Fibroblast of skin of right biceps (primary cell): ENCODE measurements at regions not wholly inside any gene's neighbourhood (a gene's known extent, or its start where the extent isn't known, plus 50 kb on each side); places are given as distances from the start of the nearest gene placed in this dataset.
A peak's percentile ranks its signal among the peaks of the same experiment; 100 is the strongest.
"Not testable (repeated sequence)": the region's sequence is repeated elsewhere in the genome, so short reads cannot be mapped to it uniquely, and the experiment has no call there.

ENCODE experiments used
- DNase-seq: peaks from one replicate; pipeline ENCODE4 v3.0.0-alpha.2; 2013

DNA sequence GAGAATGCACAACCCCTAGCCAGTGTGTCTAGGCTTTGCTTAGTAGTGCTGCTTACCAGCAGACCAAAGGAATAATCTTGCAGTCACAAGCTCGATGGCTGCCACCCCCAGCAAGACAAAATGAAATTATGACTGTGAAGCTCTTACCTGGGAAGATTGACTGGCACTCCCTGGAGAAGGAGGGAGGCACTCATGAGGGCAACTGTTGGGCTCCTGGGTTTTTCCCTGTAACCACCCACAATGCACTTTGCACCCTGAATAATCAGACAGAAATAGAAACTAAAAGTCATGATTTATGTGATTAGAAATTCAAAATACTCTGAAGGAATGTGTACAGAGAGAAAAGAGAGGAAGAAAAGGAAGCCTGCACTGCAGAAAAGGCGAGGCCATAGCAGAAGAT, 144.3 kb upstream of the DGKB start:
- DNase-seq = no peak

DNA sequence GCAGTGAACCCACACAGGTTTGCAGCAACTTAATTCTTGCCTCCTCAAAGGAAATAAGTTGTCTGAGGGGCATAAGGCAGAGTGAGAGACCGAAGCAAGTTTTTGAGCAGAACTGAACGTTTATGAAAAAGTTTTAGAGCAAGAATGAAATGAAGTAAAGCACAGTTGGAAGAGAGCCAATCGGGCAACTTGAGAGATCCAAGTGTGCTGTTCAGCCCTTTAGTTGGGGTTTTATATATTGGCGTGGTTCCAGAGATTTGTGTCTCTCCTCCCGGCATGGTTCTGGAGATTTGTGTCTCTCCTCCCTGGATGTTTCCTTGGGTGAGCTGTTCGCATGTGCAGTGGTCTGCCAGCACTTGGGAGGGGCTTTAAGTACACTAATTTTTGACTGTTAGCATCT, 141.4 kb upstream of the DGKB start:
- no peak for DNase-seq

DNA sequence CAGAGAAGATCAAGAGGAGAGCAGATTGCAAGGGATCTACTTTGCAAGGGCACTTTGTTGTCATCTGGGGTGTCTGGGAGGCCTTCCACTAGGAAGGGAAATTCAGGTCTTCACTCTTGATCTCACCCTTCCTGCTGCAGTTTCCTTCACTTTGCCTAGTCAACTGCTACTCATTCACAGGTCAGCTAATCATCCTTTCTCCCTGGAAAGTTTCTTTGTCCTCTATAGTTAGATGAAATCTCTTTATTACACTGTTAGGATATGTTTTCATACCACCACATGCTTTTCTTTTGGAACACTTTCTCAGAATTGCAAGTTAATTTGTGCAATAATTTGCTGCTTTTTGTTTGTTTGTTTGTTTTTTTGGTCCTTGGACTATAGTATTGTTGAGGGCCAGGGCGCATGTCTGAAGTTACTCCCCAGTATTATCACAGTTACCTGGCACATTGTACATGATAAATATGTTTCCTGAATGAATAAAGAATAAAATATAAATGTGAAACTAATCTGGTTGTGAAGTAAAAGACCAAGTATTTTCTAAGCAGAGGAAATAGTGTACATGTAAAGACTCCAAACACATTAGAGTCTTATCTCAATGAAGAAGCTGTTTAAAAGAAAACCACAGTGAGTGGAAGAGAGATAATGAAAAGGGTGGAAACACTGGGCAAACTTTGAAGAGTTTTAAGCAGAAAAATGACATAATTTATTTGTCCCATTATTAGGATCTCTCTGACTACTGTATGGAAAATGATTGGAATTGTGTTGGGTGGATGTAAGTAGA, 139.9 kb upstream of the DGKB start:
- no peak for DNase-seq

DNA sequence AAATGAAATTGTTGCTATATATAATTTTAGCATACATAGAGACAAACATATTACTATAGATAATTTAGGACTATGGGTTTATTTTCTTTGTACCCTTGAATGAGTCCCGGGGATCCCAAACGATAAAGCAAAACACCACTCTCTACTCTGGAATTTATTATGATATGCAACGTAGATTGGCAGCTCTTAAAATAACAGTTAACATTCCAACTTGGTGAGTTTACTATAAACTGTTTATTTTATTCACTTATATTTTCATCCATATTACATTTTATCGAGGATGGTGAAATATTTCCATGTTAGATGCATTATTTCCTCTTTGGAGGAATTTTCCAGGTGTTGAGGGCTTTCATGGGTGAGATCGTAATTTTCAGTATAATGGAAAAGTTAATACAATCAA, 138.7 kb upstream of the DGKB start:
- no peak for DNase-seq

DNA sequence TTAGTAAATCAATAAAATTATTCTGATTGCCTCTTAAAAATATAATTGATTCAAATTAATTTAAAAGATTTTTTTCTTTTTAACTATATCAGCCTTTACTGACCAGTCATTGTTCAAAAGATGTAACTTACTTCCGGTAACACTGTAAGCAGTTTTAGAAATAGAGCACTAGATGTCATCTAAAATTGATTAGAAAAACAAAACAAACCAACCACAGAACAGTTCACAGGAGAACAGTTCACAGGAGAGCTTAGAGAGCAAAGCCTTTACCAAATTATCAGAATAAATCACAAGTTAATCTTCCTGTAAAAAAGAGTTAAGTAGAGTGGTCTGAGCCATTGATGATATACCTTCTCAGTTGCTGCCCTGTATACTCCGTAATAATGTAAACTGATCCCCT, 133.3 kb upstream of the DGKB start:
- DNase-seq = no peak

DNA sequence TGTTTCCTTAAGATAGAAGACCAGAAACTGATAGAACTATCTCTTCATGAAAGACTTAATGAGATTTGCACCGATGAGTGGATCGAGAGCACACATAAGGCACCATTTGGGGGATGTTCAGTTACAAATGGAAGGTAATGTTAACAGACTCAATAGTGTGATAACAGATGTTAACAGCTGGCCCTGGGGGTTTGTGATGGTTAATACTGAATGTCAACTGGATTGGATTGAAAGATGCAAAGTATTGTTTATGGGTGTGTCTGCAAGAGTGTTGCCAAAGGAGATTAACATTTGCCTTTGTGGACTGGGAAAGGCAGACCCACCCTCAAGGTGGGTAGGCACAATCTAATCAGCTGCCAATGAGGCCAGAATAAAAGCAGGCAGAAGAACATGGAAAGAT, 130.5 kb upstream of the DGKB start:
- DNase-seq = no peak

DNA sequence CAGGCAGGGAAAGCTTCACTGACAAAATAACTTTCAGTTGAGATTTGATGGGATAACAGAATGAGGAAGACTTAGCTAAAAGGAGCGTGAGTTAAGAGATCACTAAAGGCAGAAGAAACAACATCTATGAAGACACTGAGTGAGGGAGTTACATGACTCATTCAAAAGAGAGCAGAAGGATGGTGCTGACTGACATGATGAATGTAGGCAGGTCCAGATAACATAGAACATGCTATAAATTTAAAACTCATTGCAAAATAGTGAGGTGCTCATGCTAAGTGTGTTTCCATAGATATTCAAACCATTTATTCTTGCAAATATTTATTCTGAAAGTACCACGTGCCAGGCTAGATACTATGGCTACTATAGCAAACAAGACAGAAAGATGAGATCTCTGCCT, 116.4 kb upstream of the DGKB start:
- DNase-seq = peak; percentile 7

DNA sequence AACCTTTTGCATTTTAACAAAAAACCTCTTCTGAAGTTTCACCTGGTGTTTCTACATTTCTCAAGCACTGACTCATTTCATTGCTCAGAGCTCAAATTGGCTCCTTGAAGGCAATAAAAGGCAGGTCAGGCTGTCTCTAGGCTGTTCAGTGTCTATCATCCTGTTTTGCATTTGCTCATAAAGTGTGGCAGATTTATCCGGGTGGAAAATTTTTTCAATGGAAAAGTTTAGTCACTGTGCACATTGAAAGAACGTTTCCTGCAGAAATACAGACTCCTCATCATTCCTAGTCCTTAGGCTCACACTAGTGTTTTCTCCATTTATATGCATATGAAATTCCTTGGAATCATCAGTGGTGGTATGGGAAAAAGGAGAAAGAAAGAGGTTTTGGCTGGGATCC, 114.2 kb upstream of the DGKB start:
- DNase-seq = peak; percentile 19

DNA sequence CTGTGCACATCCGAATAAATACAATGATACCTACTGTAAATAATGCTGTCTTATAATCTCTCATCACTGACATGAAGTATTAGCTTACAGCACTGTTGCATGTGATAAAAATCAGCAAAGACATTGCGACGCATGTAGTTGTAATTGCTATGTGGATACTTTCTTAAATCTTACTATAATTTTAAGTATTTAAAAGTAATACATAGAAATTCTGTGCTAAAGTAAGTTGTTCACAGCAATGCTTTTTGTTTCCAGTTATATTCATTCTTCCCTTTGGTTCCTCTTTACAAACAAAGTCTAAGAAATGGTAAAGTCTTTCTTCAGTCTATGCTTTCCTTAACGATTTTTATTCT, 113.7 kb upstream of the DGKB start:
- no peak for DNase-seq

DNA sequence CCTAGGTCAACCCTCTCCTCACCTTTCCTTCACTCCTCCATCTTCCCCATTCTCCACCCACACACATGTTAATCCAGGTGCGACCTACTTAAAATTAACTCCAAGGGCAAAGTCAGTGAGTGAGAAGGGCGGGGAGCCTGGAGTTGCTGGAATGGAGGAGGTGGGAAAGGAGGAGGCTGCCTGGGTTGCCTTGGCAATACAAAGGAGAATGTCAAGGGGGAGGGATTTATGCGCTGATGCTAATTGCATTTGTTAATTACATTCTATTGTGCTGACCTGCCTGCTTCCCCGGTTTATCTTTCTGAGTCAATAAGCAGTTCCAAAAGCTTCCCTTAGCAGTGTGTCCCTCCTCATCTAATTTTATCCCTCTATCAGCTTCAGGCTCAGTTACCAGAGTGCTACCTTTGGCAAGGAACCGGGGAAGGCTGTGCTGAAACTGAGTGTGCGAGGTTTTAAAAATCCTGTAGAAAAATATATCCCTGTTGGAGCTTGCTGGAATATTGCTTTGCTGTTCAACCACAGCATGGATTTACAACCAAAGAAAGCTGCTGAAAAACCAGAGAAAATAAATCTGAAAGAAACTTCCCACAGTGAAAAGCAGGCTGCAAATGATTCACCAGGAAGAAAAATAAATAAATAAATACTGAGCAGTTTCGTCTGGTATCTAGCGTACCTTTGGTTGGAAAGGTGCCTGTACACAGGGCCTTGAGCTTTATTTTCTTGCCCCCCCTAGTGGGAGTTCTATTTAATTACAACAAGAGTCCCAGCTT, 113.2 kb upstream of the DGKB start:
- DNase-seq = peak; percentile 73

DNA sequence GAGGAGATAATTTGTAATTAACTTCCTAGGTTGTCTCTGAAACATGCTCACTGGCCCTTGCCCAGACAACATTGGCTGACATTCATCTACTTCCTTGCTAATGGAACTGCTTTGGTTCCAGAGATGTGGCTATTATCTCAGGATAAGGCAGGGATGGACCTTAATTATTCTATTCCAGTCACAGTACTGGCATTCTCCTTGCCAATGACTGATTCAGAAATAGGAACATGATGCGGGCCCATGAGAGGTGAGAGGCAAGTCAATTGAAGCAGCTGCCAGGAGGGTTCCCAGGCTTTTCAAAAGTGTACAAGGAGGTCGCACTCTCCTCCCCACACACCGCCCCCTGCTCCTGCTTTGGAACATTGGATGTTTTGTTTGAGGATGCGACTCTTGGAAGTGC, 109.6 kb upstream of the DGKB start:
- no peak for DNase-seq

DNA sequence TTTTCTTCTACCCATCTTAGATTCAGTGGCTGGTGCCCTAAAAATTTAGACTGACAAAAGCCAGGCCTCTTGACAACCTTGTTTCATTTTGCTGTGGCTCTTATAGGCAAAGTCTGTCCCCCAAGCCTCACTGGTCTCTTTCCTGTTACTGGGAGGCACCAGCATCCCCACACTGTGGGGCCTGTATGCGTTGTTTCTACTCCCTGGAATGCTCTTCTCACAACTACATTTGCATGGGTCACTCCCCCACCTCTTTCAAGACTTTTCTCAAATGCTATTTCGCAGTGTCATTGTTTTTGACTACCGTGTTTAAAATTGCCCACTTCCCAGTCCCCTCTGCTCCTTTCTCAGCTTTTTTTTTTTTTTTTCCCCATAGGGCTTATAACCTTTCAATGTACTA, 108.7 kb upstream of the DGKB start:
- DNase-seq = no peak

DNA sequence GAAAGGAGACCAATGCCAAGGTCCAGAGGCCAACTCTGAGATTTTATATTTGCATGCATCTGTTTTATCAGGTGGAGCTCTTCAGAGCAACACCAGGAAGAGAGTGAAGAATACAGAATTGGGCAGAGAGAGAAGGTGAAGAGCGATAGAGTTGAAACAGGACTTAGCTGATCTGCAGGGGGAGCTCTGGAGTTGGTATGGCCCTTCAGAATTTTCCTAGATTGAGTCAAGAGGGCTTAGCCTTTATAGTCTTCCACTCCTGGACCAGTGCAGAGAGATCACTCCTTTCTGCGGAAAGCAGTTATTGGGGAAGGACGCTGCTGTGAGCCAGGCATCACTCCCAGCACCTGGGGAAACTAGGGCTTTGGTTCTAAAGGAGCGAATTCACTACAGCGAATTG, 105.0 kb upstream of the DGKB start:
- DNase-seq = no peak

DNA sequence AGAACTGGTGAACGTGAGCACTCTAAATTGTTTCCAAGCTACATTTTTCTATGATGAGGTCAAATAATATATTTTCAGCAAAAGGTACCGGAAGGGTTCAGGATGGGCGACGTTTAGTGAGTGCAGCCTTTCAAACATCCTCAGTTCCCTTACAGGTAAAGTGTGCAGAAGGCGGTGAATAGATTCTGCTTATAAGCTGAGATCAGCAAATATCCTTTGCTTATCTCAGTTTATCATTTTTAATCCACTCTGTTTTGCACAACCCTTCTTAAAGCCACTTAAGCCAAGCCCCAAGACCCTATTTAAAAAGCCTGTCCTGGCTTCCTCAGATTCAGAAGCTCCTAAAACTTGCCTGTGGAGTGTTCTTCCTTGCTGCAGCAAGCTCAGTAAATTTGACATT, 103.1 kb upstream of the DGKB start:
- DNase-seq = no peak

DNA sequence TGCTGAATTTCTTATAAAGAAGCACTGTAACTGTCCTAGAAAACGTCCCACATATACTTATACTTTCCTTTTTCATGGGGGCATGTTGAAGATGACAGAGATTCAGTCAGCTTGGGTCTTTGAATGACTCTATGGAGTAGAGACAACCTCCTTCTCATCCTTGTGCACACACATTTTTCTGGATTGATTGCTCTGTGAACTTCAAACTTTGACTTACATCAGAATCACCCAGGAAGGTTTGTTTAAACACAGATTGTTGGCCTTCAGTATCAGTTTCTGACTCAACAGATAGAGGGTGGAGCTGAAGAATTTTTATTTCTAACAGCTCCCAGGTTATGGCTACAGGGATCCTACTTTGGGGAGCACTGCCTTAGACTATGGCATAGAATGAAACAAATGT, 97.6 kb upstream of the DGKB start:
- DNase-seq = no peak

DNA sequence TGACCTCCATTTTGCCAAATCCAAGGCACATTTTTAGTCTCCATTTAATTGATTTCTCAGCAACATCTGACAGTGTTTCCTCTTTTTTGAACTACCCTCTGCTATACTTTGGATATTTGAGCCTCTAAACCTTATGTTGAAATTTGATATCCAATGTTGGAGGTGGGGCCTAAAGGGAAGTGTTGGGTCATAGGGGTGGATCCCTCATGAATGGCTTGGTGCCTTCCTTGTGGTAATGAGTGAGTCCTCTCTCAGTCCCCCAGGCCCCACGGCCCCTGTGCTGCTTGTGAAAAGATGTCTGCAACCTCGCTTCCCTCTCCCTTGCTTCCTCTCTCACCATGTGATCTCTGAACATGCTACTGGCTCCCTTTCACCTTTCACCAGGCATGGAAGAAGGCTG, 96.8 kb upstream of the DGKB start:
- peak; percentile 10 for DNase-seq

DNA sequence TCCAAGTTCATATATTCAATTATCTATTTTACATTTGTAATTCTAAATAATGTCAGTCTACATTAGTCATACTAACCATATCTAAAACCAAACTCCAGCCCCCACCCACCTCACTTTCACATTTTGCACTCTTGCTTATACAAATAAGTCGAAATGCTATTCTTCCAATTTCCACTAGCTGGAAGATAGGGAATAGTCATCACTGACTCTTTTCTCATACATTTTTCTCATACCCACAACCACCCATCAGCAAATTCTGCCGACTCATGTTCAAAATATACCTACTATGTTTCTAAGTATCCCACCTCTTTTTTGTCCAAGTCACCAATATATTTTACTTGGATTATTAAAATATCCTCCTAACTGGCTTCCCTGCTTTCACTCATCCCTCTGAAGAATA, 93.2 kb upstream of the DGKB start:
- peak; percentile 8 for DNase-seq

DNA sequence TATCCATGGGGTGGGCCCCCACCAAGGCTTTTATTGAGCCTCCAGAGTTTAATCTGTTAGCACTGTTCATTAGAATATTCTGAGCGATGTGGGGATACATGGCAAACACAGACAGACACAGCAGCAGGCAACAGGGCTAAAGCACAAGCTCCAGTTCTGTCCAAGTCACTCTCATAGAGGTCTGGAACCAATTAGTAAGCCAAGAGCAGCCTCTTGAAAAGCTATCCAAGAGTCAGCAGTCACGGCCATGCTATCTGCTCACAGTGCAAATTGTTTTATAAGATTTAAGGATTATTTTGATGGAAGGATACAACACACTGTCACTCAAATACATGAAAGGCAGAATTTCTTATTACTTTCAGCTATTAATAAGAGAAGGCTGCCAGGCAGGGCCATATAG, 86.4 kb upstream of the DGKB start:
- DNase-seq = peak; percentile 35

DNA sequence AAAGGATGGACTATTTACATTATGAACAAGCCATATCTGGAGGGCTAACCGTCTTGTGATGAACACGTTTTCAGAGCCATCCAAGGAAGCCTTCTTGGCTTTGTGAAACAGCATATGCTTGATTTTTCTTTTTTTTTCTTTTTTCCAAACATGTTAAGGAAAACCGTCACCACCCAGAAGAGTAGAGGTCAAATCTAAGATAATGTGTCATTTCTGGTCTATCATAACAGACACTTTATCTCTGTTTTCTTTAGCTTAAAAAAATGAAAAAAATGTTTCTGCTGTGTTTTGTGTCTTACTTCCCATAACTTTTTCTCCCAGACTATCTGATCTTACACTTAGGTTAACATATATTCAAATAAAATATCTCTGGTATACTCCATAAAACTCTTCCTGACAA, 76.1 kb upstream of the DGKB start:
- DNase-seq = no peak

DNA sequence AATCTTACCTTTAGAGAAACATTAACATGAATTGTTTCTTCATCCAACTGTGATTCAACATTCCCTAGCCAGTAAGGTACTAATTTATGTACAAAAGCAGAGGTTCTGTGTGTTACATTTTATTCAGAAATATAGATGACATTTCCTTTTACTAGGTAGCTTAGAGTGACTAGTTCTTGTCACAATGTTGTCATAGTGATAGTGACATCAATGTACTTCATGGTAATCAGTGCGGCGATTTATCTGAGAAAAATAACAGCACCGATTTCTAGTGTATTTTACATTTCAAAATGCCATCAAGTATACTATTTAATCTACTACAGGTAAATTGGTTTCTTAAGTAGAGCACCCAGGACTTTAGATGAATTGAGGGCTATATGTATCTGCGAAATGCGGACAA, 72.1 kb upstream of the DGKB start:
- DNase-seq = no peak

DNA sequence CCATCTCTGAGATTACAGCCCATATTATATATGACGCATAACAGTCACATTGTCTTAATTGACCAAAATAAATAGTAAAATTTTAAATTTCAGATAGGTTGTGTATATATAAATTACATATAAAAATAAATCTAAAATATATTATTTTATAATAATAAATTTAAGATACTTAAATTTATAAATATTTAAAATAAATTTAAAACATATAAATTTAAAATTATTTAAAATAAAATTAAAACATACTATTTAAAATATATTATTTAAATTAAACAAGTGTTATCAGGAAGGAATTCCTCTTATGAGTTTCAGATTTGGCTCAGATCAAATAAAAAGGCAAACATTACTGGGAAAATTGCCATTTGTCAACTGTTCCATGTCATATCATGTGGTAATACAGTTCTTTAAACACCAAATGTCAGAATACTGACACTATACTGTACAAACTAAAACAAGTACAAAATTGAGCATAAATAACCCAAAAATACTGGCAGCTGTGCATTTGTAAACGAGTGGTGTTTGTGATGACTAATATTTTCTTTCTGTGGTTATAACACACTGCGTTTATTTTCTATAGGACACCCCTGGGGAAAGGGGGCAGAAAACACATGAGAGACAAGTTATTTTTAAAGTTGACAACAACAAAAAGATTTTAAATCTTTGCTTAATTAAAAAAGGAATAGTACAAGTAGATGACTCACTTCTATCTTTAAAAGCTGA, 71.3 kb upstream of the DGKB start:
- no peak for DNase-seq

DNA sequence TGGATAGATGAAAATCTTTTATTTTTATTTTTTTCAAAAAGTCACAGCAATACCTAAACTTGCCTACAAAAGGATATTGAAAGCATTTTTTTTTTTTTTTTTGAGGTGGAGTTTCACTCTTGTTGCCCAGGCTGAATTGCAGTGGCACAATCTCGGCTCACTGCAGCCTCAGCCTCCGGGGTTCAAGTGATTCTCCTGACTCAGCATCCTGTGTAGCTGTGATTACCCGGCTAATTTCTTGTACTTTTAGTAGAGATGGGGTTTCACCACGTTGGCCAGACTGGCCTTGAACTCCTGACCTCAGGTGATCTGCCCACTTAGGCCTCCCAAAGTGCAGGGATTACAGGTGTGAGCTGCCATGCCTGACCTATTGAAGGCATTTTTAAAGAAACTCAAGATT, 69.1 kb upstream of the DGKB start:
- not testable (repeated sequence) for DNase-seq

DNA sequence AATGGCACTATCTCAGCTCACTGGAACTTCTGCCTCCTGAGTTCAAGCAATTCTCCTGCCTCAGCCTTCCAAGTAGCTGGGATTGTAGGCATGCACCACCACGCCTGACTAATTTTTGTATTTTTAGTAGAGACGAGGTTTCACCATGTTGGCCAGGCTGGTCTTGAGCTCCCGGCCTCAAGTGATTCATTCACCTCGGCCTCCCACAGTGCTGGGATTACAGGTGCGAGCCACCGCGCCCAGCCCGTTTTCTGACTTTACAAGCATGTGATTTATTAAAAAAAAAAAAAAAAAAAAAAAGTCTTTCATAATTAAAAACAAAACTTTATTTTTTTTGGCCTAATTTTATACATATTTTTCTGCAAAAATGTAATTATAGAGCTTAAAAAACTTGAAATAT, 64.8 kb upstream of the DGKB start:
- not testable (repeated sequence) for DNase-seq

DNA sequence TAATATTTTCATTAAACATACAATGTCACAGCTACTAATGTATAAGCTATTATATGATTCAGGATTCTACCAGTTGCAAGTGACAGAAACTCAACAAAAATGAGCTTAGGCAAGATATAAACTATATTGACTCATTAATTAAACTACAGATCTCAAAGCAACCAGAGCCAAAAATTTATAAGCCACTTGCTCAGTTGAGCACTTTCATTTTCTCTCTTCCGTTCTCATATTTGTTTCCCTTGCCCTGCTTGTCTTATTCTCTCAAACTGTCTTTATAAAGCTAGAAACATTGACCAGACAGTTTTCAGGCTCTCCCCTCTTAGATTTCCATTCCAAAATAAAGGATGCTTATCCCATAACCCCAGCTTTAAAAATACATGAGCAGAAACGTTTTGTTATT, 60.2 kb upstream of the DGKB start:
- DNase-seq = no peak
